K562 (cell line): ENCODE measurements at regions not wholly inside any gene's neighbourhood (a gene's known extent, or its start where the extent isn't known, plus 50 kb on each side); places are given as distances from the start of the nearest gene placed in this dataset.

Experiments
- ATAC-seq: fragments of 200-7000 bp; cut with Tn5 transposase; 3 replicates; pipeline ENCODE4 v1.9.1; 2020; ENCODE audit warnings: moderate library complexity
- BruUV-seq: library from RNA; stranded (reverse); fragments of 400-500 nt; replicated peaks from 2 replicates; lab custom pipeline; 2021; lab: Mats Ljungman, UMichigan
- CTCF ChIA-PET: fragments of 300-600 bp; formaldehyde crosslinking; extraction: SDS; loops from one replicate; lab custom pipeline; 2021; ENCODE audit warnings: low intra/inter-chr PET ratio; lab: Yijun Ruan, JAX
- POLR2A ChIA-PET: fragments of 300-600, 350-650 bp; sonication (Branson Sonifier 250); formaldehyde crosslinking; extraction: SDS; loops from one replicate; lab custom pipeline; 2021; ENCODE audit warnings: antibody characterized with exemption, inconsistent platforms; lab: Yijun Ruan, JAX
- DNase-seq, 4 experiments: peaks; one replicate each; pipeline versions ENCODE4 v3.0.0 to v3.0.0-alpha.2; 2011 to 2018; ENCODE audit warnings: low spot score in 3 of 4, mixed read lengths in 3 of 4; ENCODE audit errors: extremely low read depth in 1 of 4
- FAIRE-seq: peaks from 2 replicates; lab custom pipeline; 2011; peaks lifted over from hg19 to GRCh38; lab: Jason Lieb, UNC
- H2AFZ ChIP-seq: 2 replicates; pipeline ENCODE4 v1.6.0; 2011; ENCODE audit warnings: low read depth, low read length, control low read depth, inconsistent platforms
- H3K27ac ChIP-seq: fragments of 200-600 bp; 3 replicates; pipeline ENCODE4 v1.8.0; 2011; ENCODE audit warnings: low read depth, mild to moderate bottlenecking, control low read depth, inconsistent platforms, low read length, moderate library complexity, mixed read lengths; ENCODE audit errors: extremely low read depth
- H3K27me3 ChIP-seq, 2 experiments: fragments of 300-600 bp in 1 of 2; 2 replicates in 1 of 2; 3 replicates in 1 of 2; pipeline versions ENCODE4 v1.6.0 to v1.8.0; 2011; ENCODE audit warnings: inconsistent platforms in 2 of 2, low read length in 2 of 2, mild to moderate bottlenecking in 1 of 2, mixed read lengths in 1 of 2, moderate library complexity in 1 of 2; ENCODE audit not compliant: control insufficient read depth in 2 of 2, insufficient read depth in 2 of 2
- H3K36me3 ChIP-seq: fragments of 300-600 bp; 3 replicates; pipeline ENCODE4 v1.8.0; 2011; ENCODE audit warnings: mild to moderate bottlenecking, low read length, inconsistent platforms; ENCODE audit not compliant: control insufficient read depth, insufficient read depth
- H3K4me1 ChIP-seq, 2 experiments: fragments of 200-600 bp in 1 of 2; replicated peaks in 1 of 2; 2 replicates in 1 of 2; 3 replicates in 1 of 2; pipeline versions ENCODE4 v1.5.1 to v1.8.0; 2011; ENCODE audit warnings: inconsistent platforms in 2 of 2, low read length in 2 of 2, mild to moderate bottlenecking in 1 of 2, mixed read lengths in 1 of 2, moderate library complexity in 1 of 2; ENCODE audit not compliant: control insufficient read depth in 2 of 2, insufficient read depth in 2 of 2
- H3K4me2 ChIP-seq: 2 replicates; pipeline ENCODE4 v1.6.1; 2011; ENCODE audit warnings: low read length, control low read depth, inconsistent platforms, mixed read lengths; ENCODE audit not compliant: insufficient read depth
- H3K4me3 ChIP-seq: fragments of 200-600 bp; sonication (generic), shearing (Covaris generic); 2 replicates; pipeline ENCODE4 v1.5.1; 2016; ENCODE audit warnings: control low read depth, inconsistent platforms
- H3K79me2 ChIP-seq: fragments of 200-600 bp; 3 replicates; pipeline ENCODE4 v1.8.0; 2011; ENCODE audit warnings: low read length, inconsistent platforms; ENCODE audit not compliant: control insufficient read depth, insufficient read depth
- H3K9ac ChIP-seq, 2 experiments: 2 replicates each; pipeline versions ENCODE4 v1.6.0 to v1.6.1; 2011; ENCODE audit warnings: low read depth in 2 of 2, low read length in 2 of 2, control low read depth in 1 of 2, inconsistent platforms in 1 of 2, mild to moderate bottlenecking in 1 of 2, mixed read lengths in 1 of 2; ENCODE audit not compliant: insufficient read depth in 1 of 2
- H3K9me1 ChIP-seq: one replicate; pipeline ENCODE4 v1.6.0; 2011; ENCODE audit warnings: inconsistent platforms, mild to moderate bottlenecking, low read length, moderate library complexity; ENCODE audit not compliant: control insufficient read depth, insufficient read depth
- H3K9me3 ChIP-seq: replicated peaks from 2 replicates; pipeline ENCODE4 v1.5.1; 2011; ENCODE audit warnings: low read depth, low read length, inconsistent platforms; ENCODE audit not compliant: control insufficient read depth, insufficient read depth
- H4K20me1 ChIP-seq: replicated peaks from 2 replicates; pipeline ENCODE4 v1.6.1; 2011; ENCODE audit warnings: low read length, inconsistent platforms, mixed read lengths; ENCODE audit not compliant: control insufficient read depth, insufficient read depth
- ADNP ChIP-seq: fragments of 200-800 bp; sonication (Bioruptor generic); IDR thresholded peaks from 2 replicates; pipeline ENCODE4 v1.6.1; 2016; ENCODE audit warnings: missing genetic modification characterization, missing compliant biosample characterization
- AFF4 ChIP-seq: sonication (generic); formaldehyde crosslinking; IDR thresholded peaks from 2 replicates; pipeline ENCODE4 v1.8.0; 2023; ENCODE audit warnings: mild to moderate bottlenecking, missing genetic modification reagents
- DMBX1 ChIP-seq: fragments of 250-450 bp; sonication (Bioruptor Pico); IDR thresholded peaks from 2 replicates; pipeline ENCODE4 v1.8.0; 2022; ENCODE audit warnings: inconsistent platforms, mild to moderate bottlenecking, moderate library complexity, borderline replicate concordance
- KLF6 ChIP-seq: fragments of 250-450 bp; sonication (Bioruptor Pico); IDR thresholded peaks from 2 replicates; pipeline ENCODE4 v1.4.0; 2020; ENCODE audit warnings: mild to moderate bottlenecking, moderate library complexity, borderline replicate concordance
- MAFK ChIP-seq: IDR thresholded peaks from 2 replicates; pipeline ENCODE4 v1.6.1; 2011; ENCODE audit warnings: low read length, improper control_type of control experiment
- MCM2 ChIP-seq: fragments of 450-650 bp; IDR thresholded peaks from 2 replicates; pipeline ENCODE4 v1.6.1; 2017; ENCODE audit warnings: low read depth, mild to moderate bottlenecking
- MYBL2 ChIP-seq, 2 experiments: fragments of 450-650 bp in 1 of 2; sonication (generic) in 1 of 2; formaldehyde crosslinking in 1 of 2; IDR thresholded peaks; 2 replicates each; pipeline versions ENCODE4 v1.6.1 to v1.8.1; 2017 to 2022; ENCODE audit warnings: borderline replicate concordance in 1 of 2, inconsistent platforms in 1 of 2, low read depth in 1 of 2, mild to moderate bottlenecking in 1 of 2, missing genetic modification reagents in 1 of 2, moderate library complexity in 1 of 2
- NBN ChIP-seq: fragments of 450-650 bp; IDR thresholded peaks from 2 replicates; pipeline ENCODE4 v1.6.1; 2016; ENCODE audit warnings: low read depth, mild to moderate bottlenecking
- PPARD ChIP-seq: fragments of 250-450 bp; sonication (Bioruptor Pico); IDR thresholded peaks from 2 replicates; pipeline ENCODE4 v1.8.0; 2022; ENCODE audit warnings: inconsistent platforms, mild to moderate bottlenecking, moderate library complexity
- RBM39 ChIP-seq: fragments of 200-400 bp; formaldehyde crosslinking; optimal IDR thresholded peaks from 2 replicates; pipeline ENCODE3; 2018; ENCODE audit warnings: low read depth, low read length
- VEZF1 ChIP-seq: fragments of 200-800 bp; sonication (Bioruptor generic); IDR thresholded peaks from 2 replicates; pipeline ENCODE4 v1.6.1; 2017; ENCODE audit warnings: missing genetic modification characterization, missing compliant biosample characterization
- WHSC1 ChIP-seq: IDR thresholded peaks from one replicate; pipeline ENCODE4 v1.6.1; 2012; ENCODE audit warnings: low read length, control low read depth, inconsistent platforms
- ZFP1 ChIP-seq: fragments of 450-650 bp; formaldehyde crosslinking; IDR thresholded peaks from 2 replicates; pipeline ENCODE4 v1.4.0; 2020; ENCODE audit warnings: mild to moderate bottlenecking, mixed read lengths
- ZNF197 ChIP-seq: fragments of 200-800 bp; sonication (Bioruptor generic); IDR thresholded peaks from 2 replicates; pipeline ENCODE4 v1.6.1; 2016; ENCODE audit warnings: low read depth, missing genetic modification characterization, missing compliant biosample characterization
- ZNF239 ChIP-seq: fragments of 250-450 bp; sonication (Bioruptor Pico); IDR thresholded peaks from 2 replicates; pipeline ENCODE4 v1.4.0; 2020; ENCODE audit warnings: mild to moderate bottlenecking
- ZNF512 ChIP-seq: IDR thresholded peaks from 2 replicates; pipeline ENCODE4 v1.6.1; 2016; ENCODE audit warnings: missing genetic modification characterization, missing compliant biosample characterization
- WGBS: fragments of 100-300 bp; shearing (Covaris generic); methylation state at CpG from one replicate; pipeline ENCODE4 v1.1.6; 2016; ENCODE audit warnings: low coverage, mixed read lengths; ENCODE audit not compliant: insufficient coverage; ENCODE audit errors: missing lambda C conversion rate; 5-methylcytosine and 5-hydroxymethylcytosine counted together
- in situ Hi-C: fragments of 300-500 bp; cut with MboI; formaldehyde crosslinking; loops from 4 replicates; pipeline ENCODE4 v1.15.0; 2018; ENCODE audit warnings: inconsistent platforms, mixed read lengths
- intact Hi-C: fragments of 100-400 bp; cut with micrococcal nuclease; formaldehyde crosslinking; loops from 2 replicates; pipeline ENCODE4 v1.14.2; 2022

DNA sequence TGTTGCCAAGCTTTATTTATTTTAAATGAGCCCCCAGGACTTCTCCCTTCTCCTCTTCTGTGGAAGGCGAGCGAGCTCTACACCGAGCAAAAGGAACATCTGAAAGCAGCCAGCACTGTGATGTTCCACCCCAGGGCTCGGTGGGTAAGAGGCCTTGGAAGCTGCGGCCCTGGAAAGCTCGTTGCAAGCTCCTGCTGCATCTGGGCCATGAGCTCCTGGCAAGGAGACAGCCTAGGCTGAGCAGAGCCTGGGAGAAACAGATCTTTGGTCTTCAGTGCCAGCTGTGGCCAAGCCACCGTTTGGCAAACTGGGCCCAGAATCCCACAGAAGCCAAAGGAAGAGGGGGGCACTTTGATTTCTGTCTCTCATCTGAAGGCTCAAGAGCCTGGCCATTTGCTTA is 114.1 kb downstream of the ENGASE start:
- intact Hi-C loops: loop anchor here (2.0 kb wide), 1 partner anchor 204 kb away; no protein-coding TSS in a partner anchor

More for the DNA sequence above, 114.1 kb downstream of the ENGASE start:
- Histone ChIP-seq H2AFZ (no peak overlapping the region), H3K9ac (no peak overlapping the region), H3K27me3 (peaks cover 4 to 74% of the 10 kb centered on the region in 2 experiments; a peak in 4 of 5 replicates), H3K4me2 (no peak overlapping the region), H3K79me2 (no peaks in the 10 kb centered on the region), H3K27ac (no peak overlapping the region), H3K9me3 (no peaks in the 10 kb centered on the region), H3K4me3 (no peak overlapping the region), H3K4me1 (peaks cover 0 to under 1% of the 10 kb centered on the region in 2 experiments; a peak in 1 of 5 replicates), H3K36me3 (no peaks in the 10 kb centered on the region), H4K20me1 (peaks cover 16% of the 10 kb centered on the region), H3K9me1 (peaks cover 2% of the 10 kb centered on the region)
- DNase-seq (no peak), FAIRE-seq (no peak), ATAC-seq (no peak)
- no TSS peak for BruUV-seq
- in situ Hi-C loops: loop anchor here (5.0 kb wide), 1 partner anchor 204 kb away; no protein-coding TSS in a partner anchor
- ChIA-PET CTCF (interaction anchor here (0.5 to 1.3 kb wide), 4 partner anchors 203 to 520 kb away, joined by 3 to 7 read pairs (median 4); no protein-coding TSS in a partner anchor), POLR2A (no interaction called here)
- TF ChIP-seq RBM39 (no peak), ZNF239 (CRISPR knock-in tag) (no peak), MCM2 (no peak), ZFP1 (CRISPR knock-in tag) (no peak), PPARD (no peak), ZNF512 (no peak), ADNP (tag) (no peak), KLF6 (CRISPR knock-in tag) (no peak), MYBL2 (IDR thresholded peaks at IDR 0.05; ENCODE audit: low read depth) (no peak), MYBL2 (CRISPR knock-in tag; IDR thresholded peaks at IDR 0.05; ENCODE audit: borderline replicate concordance) (no peak), AFF4 (no peak), ZNF197 (CRISPR knock-in tag) (no peak), DMBX1 (CRISPR knock-in tag) (no peak), MAFK (no peak), VEZF1 (no peak), NBN (no peak), WHSC1 (no peak)
- WGBS: 3% methylated on average over 7 of the region's 7 CpGs
